ENCODE measurements at regions not wholly inside any gene's neighbourhood (a gene's known extent, or its start where the extent isn't known, plus 50 kb on each side); places are given as distances from the start of the nearest gene placed in this dataset.
A peak's percentile ranks its signal among the peaks of the same experiment; 100 is the strongest.

GRCh38 chr1:94616506-94616905 is 74.9 kb upstream of the F3 start:
- no peak for TF ChIP-seq EZH2 (IDR thresholded peaks at IDR 0.05; ENCODE audit: borderline replicate concordance, low read depth, low read length, poor library complexity, severe bottlenecking)
- TF ChIP-seq, protein P1, sequence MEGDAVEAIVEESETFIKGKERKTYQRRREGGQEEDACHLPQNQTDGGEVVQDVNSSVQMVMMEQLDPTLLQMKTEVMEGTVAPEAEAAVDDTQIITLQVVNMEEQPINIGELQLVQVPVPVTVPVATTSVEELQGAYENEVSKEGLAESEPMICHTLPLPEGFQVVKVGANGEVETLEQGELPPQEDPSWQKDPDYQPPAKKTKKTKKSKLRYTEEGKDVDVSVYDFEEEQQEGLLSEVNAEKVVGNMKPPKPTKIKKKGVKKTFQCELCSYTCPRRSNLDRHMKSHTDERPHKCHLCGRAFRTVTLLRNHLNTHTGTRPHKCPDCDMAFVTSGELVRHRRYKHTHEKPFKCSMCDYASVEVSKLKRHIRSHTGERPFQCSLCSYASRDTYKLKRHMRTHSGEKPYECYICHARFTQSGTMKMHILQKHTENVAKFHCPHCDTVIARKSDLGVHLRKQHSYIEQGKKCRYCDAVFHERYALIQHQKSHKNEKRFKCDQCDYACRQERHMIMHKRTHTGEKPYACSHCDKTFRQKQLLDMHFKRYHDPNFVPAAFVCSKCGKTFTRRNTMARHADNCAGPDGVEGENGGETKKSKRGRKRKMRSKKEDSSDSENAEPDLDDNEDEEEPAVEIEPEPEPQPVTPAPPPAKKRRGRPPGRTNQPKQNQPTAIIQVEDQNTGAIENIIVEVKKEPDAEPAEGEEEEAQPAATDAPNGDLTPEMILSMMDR (conservative IDR thresholded peaks at IDR 0.05; ENCODE audit: low read depth, low read length) = no peak
- intact Hi-C loops (cut with micrococcal nuclease; ENCODE audit: unreplicated experiment) = no loop called here
- CTCF ChIA-PET = no interaction called here
- Histone ChIP-seq H3K4me1 (ENCODE audit: insufficient read depth, low read length, poor library complexity, severe bottlenecking) (peaks cover 5% of the 10 kb centered on the region), H3K4me3 (ENCODE audit: low read depth, low read length, poor library complexity, severe bottlenecking) (no peak overlapping the region), H3K27me3 (replicated peaks; ENCODE audit: insufficient read depth, low read depth, low read length, poor library complexity) (no peaks in the 10 kb centered on the region), H3K36me3 (ENCODE audit: insufficient read depth, low read length, poor library complexity, severe bottlenecking) (no peaks in the 10 kb centered on the region), H3K9me3 (ENCODE audit: low read depth, low read length, poor library complexity, severe bottlenecking) (no peaks in the 10 kb centered on the region), H3K27ac (ENCODE audit: low read depth, low read length, poor library complexity, severe bottlenecking) (no peak overlapping the region)
- no TSS peak for BruUV-seq (replicated peaks)
- POLR2A ChIA-PET (ENCODE audit: low non-redundant PET) = no interaction called here
- peak; percentile 19 for DNase-seq (ENCODE audit: low spot score)

- H3K4me1 ChIP-seq (ENCODE audit: insufficient read depth, low read length, poor library complexity, severe bottlenecking) = peaks cover 5% of the 10 kb centered on the region
- BruUV-seq (replicated peaks) = no TSS peak
- no peak for DNase-seq (ENCODE audit: low spot score)
- H3K9me3 ChIP-seq (ENCODE audit: low read depth, low read length, poor library complexity, severe bottlenecking) = no peaks in the 10 kb centered on the region
- ChIA-PET CTCF (no interaction called here), POLR2A (ENCODE audit: low non-redundant PET) (no interaction called here)
- no peaks in the 10 kb centered on the region for H3K27me3 ChIP-seq (replicated peaks; ENCODE audit: insufficient read depth, low read depth, low read length, poor library complexity)
- TF ChIP-seq EZH2 (IDR thresholded peaks at IDR 0.05; ENCODE audit: borderline replicate concordance, low read depth, low read length, poor library complexity, severe bottlenecking) = no peak
- H3K4me3 ChIP-seq (ENCODE audit: low read depth, low read length, poor library complexity, severe bottlenecking) = no peak overlapping the region
- intact Hi-C loops (cut with micrococcal nuclease; ENCODE audit: unreplicated experiment) = no loop called here
- H3K27ac ChIP-seq (ENCODE audit: low read depth, low read length, poor library complexity, severe bottlenecking) = no peak overlapping the region
- H3K36me3 ChIP-seq (ENCODE audit: insufficient read depth, low read length, poor library complexity, severe bottlenecking) = no peaks in the 10 kb centered on the region
Measured at GRCh38 chr1:94614996-94615395, 73.4 kb upstream of the F3 start.

- no peak overlapping the region for H3K27ac ChIP-seq (ENCODE audit: low read depth, low read length, poor library complexity, severe bottlenecking)
- H3K27me3 ChIP-seq (replicated peaks; ENCODE audit: insufficient read depth, low read depth, low read length, poor library complexity) = no peaks in the 10 kb centered on the region
- TF ChIP-seq, protein P1 (conservative IDR thresholded peaks at IDR 0.05; ENCODE audit: low read depth, low read length) = no peak
- TF ChIP-seq EZH2 (IDR thresholded peaks at IDR 0.05; ENCODE audit: borderline replicate concordance, low read depth, low read length, poor library complexity, severe bottlenecking) = no peak
- ChIA-PET POLR2A (ENCODE audit: low non-redundant PET) (no interaction called here), CTCF (no interaction called here)
- H3K36me3 ChIP-seq (ENCODE audit: insufficient read depth, low read length, poor library complexity, severe bottlenecking) = no peaks in the 10 kb centered on the region
- intact Hi-C loops (cut with micrococcal nuclease; ENCODE audit: unreplicated experiment) = no loop called here
- H3K4me1 ChIP-seq (ENCODE audit: insufficient read depth, low read length, poor library complexity, severe bottlenecking) = peaks cover 5% of the 10 kb centered on the region
- H3K4me3 ChIP-seq (ENCODE audit: low read depth, low read length, poor library complexity, severe bottlenecking) = no peak overlapping the region
- no peak for DNase-seq (ENCODE audit: low spot score)
- no peaks in the 10 kb centered on the region for H3K9me3 ChIP-seq (ENCODE audit: low read depth, low read length, poor library complexity, severe bottlenecking)
- no TSS peak for BruUV-seq (replicated peaks)
Measured at GRCh38 chr1:94614168-94614815, 72.7 kb upstream of the F3 start.

Measured in A673 (cell line).